Psoas muscle (tissue), 7 donors: ENCODE measurements at regions not wholly inside any gene's neighbourhood (a gene's known extent, or its start where the extent isn't known, plus 50 kb on each side); places are given as distances from the start of the nearest gene placed in this dataset.

ENCODE experiments used
- ATAC-seq, 4 donors: fragments of 200-7000 bp; cut with Tn5 transposase; one replicate each; pipeline ENCODE4 v1.9.1; 2020; ENCODE audit warnings: moderate library complexity in 3 of 4, mild to moderate bottlenecking in 2 of 4
- DNase-seq, 2 donors: peaks; one replicate each; pipeline ENCODE4 v3.0.0-alpha.2; 2020
- H3K27ac ChIP-seq: fragments of 200-600 bp; one replicate; pipeline ENCODE4 v1.8.0; 2022
- H3K27me3 ChIP-seq, 3 donors: fragments of 200-600 bp in 1 of 3; one replicate each; pipeline versions ENCODE4 v1.6.1 to v1.8.0; 2013 to 2022; ENCODE audit warnings: low read length in 2 of 3, mild to moderate bottlenecking in 2 of 3, moderate library complexity in 1 of 3; ENCODE audit not compliant: insufficient read depth in 3 of 3
- H3K36me3 ChIP-seq, 2 donors: fragments of 200-600 bp in 1 of 2; one replicate each; pipeline versions ENCODE4 v1.6.1 to v1.8.0; 2013 to 2022; ENCODE audit warnings: low read depth in 1 of 2, mild to moderate bottlenecking in 1 of 2, moderate library complexity in 1 of 2; ENCODE audit not compliant: insufficient read depth in 1 of 2
- H3K4me1 ChIP-seq: fragments of 200-600 bp; one replicate; pipeline ENCODE4 v1.8.0; 2022
- H3K4me3 ChIP-seq: fragments of 200-600 bp; one replicate; pipeline ENCODE4 v1.8.0; 2022; ENCODE audit warnings: mild to moderate bottlenecking
- H3K9me3 ChIP-seq: fragments of 200-600 bp; one replicate; pipeline ENCODE4 v1.8.0; 2022
- WGBS, 3 donors: extraction: QIAGEN DNeasy Blood & Tissue Kit; methylation state at CpG; one replicate each; pipeline versions ENCODE4 v1.1.6 to v1.1.7; 2013; 5-methylcytosine and 5-hydroxymethylcytosine counted together
- intact Hi-C, 2 donors: fragments of 100-400 bp; cut with DNase I; formaldehyde crosslinking; loops; one replicate each; pipeline versions ENCODE4 v1.11.0 to v1.14.2; 2022
- TF ChIP-seq, protein P1 (sequence below): fragments of 200-600 bp; IDR thresholded peaks from one replicate; pipeline ENCODE4 v1.8.0; 2022; ENCODE audit warnings: antibody characterized with exemption
- donor health status: healthy with polysubstance abuse.
- donor health status: DM: no; HTN: no; CAD: no; lungs with moderate emphysema.
- donor health status: Bipolar disorder and iron deficiency.
- donor health status: healthy.
- donor health status: DM: yes; HTN: yes; CAD: no.
- donor health status: DM: no; HTN: no; CAD: no.
- donor health status: DM: yes; HTN: yes; CAD: no.

DNA sequence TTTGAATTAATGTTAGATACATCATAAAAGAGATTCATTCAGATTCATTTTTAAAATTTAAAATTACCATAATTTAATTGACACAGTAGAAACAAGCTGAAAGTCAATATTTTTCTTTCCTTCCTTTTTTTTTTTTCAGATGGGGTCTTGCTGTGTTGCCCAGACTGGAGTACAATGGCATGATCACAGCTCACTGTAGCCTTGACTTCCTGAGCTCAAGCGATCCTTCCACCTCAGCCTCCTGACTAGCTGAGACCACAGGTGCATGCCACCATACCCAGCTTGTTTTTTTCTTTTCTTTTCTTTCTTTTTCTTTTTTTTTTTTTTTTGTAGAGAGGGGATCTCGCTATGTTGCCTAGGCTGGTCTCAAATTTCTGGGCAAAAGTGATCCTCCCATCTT lies 131.6 kb upstream of the TBCA start:
- TF ChIP-seq, protein P1, sequence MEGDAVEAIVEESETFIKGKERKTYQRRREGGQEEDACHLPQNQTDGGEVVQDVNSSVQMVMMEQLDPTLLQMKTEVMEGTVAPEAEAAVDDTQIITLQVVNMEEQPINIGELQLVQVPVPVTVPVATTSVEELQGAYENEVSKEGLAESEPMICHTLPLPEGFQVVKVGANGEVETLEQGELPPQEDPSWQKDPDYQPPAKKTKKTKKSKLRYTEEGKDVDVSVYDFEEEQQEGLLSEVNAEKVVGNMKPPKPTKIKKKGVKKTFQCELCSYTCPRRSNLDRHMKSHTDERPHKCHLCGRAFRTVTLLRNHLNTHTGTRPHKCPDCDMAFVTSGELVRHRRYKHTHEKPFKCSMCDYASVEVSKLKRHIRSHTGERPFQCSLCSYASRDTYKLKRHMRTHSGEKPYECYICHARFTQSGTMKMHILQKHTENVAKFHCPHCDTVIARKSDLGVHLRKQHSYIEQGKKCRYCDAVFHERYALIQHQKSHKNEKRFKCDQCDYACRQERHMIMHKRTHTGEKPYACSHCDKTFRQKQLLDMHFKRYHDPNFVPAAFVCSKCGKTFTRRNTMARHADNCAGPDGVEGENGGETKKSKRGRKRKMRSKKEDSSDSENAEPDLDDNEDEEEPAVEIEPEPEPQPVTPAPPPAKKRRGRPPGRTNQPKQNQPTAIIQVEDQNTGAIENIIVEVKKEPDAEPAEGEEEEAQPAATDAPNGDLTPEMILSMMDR = no peak
- WGBS, 3 donors = 90 to 94% (median 91%) methylated on average over 2 of the region's 2 CpGs

DNA sequence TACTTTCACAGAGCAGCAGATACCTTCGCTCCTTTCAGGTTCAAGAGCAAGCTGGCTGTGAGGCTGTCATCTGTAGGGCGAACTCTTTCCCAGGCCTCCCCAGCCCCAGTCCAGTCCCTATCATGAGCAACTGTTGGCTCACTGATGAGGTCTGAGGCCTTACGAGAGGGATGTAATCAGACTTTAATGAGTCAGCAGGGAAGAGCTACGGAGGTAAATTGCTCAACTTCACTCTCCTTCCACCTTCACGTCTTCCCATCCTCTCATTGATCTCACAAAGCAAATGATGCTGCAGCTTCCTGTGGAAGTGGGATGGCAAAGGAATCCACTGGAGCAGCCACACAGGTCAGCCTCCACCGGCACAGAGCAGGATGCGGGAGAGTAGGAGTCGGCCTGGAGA lies 130.7 kb upstream of the TBCA start:
- Histone ChIP-seq H3K4me1 (no peaks in the 10 kb centered on the region), H3K36me3 (no peaks in the 10 kb centered on the region), H3K27me3 (peaks cover 0 to 2% (median 0%) of the 10 kb centered on the region in 3 donors), H3K27ac (no peak overlapping the region), H3K4me3 (no peak overlapping the region), H3K9me3 (no peaks in the 10 kb centered on the region)
- no peak for DNase-seq
- ATAC-seq = no peak
- intact Hi-C loops = no loop called here
- 91 to 94% (median 93%) methylated on average over 8 of the region's 8 CpGs for WGBS, 3 donors
- TF ChIP-seq, protein P1 = no peak

More for the DNA sequence above, 131.6 kb upstream of the TBCA start:
- no peak for DNase-seq
- Histone ChIP-seq H3K36me3 (no peaks in the 10 kb centered on the region), H3K27ac (no peak overlapping the region), H3K27me3 (peaks cover 0 to 12% (median 0%) of the 10 kb centered on the region in 3 donors), H3K9me3 (no peaks in the 10 kb centered on the region), H3K4me3 (no peak overlapping the region), H3K4me1 (no peaks in the 10 kb centered on the region)
- ATAC-seq = no peak
- intact Hi-C loops = no loop called here

- no peaks in the 10 kb centered on the region for H3K27me3 ChIP-seq
- no peaks in the 10 kb centered on the region for H3K4me1 ChIP-seq
- no peak for DNase-seq
- intact Hi-C loops = no loop called here
- TF ChIP-seq, protein P1 = no peak
- no peaks in the 10 kb centered on the region for H3K36me3 ChIP-seq
- no peaks in the 10 kb centered on the region for H3K9me3 ChIP-seq
- no peak overlapping the region for H3K4me3 ChIP-seq
- no peak overlapping the region for H3K27ac ChIP-seq
- peak in 1 of 4 donors; percentile 51 for ATAC-seq
- 42 to 43% (median 42%) methylated on average over 3 of the region's 3 CpGs for WGBS, 3 donors
Observed at GRCh38 chr5:77904362-77904761, 128.2 kb upstream of the TBCA start.

- H3K27me3 ChIP-seq = no peaks in the 10 kb centered on the region
- TF ChIP-seq, protein P1 = no peak
- no peak for DNase-seq
- 74 to 91% (median 87%) methylated on average over 3 of the region's 3 CpGs for WGBS, 3 donors
- H3K4me1 ChIP-seq = no peaks in the 10 kb centered on the region
- no peaks in the 10 kb centered on the region for H3K9me3 ChIP-seq
- H3K4me3 ChIP-seq = no peak overlapping the region
- intact Hi-C loops = no loop called here
- H3K27ac ChIP-seq = no peak overlapping the region
- no peaks in the 10 kb centered on the region for H3K36me3 ChIP-seq
- ATAC-seq = no peak
Observed at GRCh38 chr5:77900691-77901090, 124.6 kb upstream of the TBCA start.

GRCh38 chr5:77898385-77898784 lies 122.2 kb upstream of the TBCA start:
- 86 to 93% (median 86%) methylated on average over 2 of the region's 2 CpGs for WGBS, 3 donors
- Histone ChIP-seq H3K27me3 (no peaks in the 10 kb centered on the region), H3K4me3 (no peak overlapping the region), H3K27ac (no peak overlapping the region), H3K9me3 (no peaks in the 10 kb centered on the region), H3K36me3 (no peaks in the 10 kb centered on the region), H3K4me1 (no peaks in the 10 kb centered on the region)
- ATAC-seq (no peak), DNase-seq (no peak)
- TF ChIP-seq, protein P1 = no peak
- intact Hi-C loops = no loop called here
